ENCODE measurements at regions not wholly inside any gene's neighbourhood (a gene's known extent, or its start where the extent isn't known, plus 50 kb on each side); places are given as distances from the start of the nearest gene placed in this dataset.

DNA sequence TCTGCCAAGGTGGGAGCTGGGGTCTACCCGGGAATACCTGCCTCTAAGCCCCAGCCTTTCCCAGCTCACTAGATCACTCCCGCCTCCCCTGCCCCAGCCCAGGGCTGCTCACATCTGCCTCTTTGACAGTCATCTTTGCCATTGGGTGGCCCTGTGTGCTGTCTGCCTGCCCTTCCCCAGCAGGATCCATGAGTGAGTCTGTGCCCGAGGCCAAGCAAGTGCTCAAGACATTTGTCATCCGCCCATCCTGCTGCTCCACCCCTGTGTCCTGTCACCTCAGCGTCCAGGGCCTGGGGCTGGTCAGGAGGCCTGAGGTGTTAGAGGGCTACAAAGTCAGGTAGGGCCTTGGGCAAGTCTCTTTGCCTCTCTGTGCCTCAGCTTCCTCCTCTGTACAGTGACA, 89.4 kb downstream of the LSM3 start:
- Histone ChIP-seq H3K4me2 (ENCODE audit: insufficient read depth, insufficient read length, low read length) (no peak overlapping the region), H3K79me1 (ENCODE audit: insufficient read depth, low read depth, low read length, poor library complexity, severe bottlenecking) (no peaks in the 10 kb centered on the region), H3K14ac (ENCODE audit: insufficient read depth, low read length) (no peak overlapping the region), H2AFZ (ENCODE audit: low read length) (no peak overlapping the region), H3K23ac (ENCODE audit: insufficient read length, low read depth, low read length) (no peak overlapping the region), H2BK20ac (ENCODE audit: low read depth, low read length, poor library complexity, severe bottlenecking) (no peak overlapping the region), H3K18ac (ENCODE audit: insufficient read length, low read depth, low read length) (no peak overlapping the region), H4K8ac (replicated peaks; ENCODE audit: insufficient read length, low read depth, low read length) (no peak overlapping the region), H3K4ac (ENCODE audit: low read depth, low read length) (no peak overlapping the region), H2BK5ac (ENCODE audit: insufficient read length, low read length) (no peak overlapping the region), H4K20me1 (ENCODE audit: control insufficient read depth, insufficient read depth, insufficient read length) (no peaks in the 10 kb centered on the region), H3K4me1 (ENCODE audit: insufficient read depth, low read length) (no peaks in the 10 kb centered on the region; the same call in 1 of the 2 replicates), H2BK120ac (ENCODE audit: low read depth, low read length, poor library complexity, severe bottlenecking) (no peak overlapping the region), H2AK5ac (ENCODE audit: insufficient read length, low read length) (no peak overlapping the region), H3K56ac (ENCODE audit: insufficient read length, low read depth, low read length) (no peak overlapping the region), H3K27me3 (ENCODE audit: insufficient read depth, low read length) (no peaks in the 10 kb centered on the region), H3T11ph (ENCODE audit: low read length) (no peak overlapping the region), H4K91ac (ENCODE audit: insufficient read length, low read depth, low read length) (no peak overlapping the region), H3K9ac (ENCODE audit: extremely low read depth, insufficient read length, low read length) (no peak overlapping the region), H3K23me2 (ENCODE audit: insufficient read length, low read depth, low read length, poor library complexity, severe bottlenecking) (no peaks in the 10 kb centered on the region), H3K9me3 (ENCODE audit: control insufficient read depth, low read depth, low read length) (no peaks in the 10 kb centered on the region), H2BK15ac (ENCODE audit: low read depth, low read length) (no peak overlapping the region), H2BK12ac (ENCODE audit: insufficient read length, low read depth, low read length) (no peak overlapping the region), H4K5ac (ENCODE audit: insufficient read length, low read depth, low read length) (no peak overlapping the region), H3K79me2 (ENCODE audit: insufficient read depth, low read length) (no peaks in the 10 kb centered on the region), H3K27ac (ENCODE audit: insufficient read length, low read depth, low read length) (no peak overlapping the region)
- peaks cover 9 to 10% of the 10 kb centered on the region in 2 experiments for H3K9me3 Mint-ChIP-seq
- H3K4me3 Mint-ChIP-seq, result no peak overlapping the region
- H3K36me3 Mint-ChIP-seq (ENCODE audit: insufficient read depth in 1 of 3, low read depth in 3 of 3), result no peaks in the 10 kb centered on the region; a peak in 1 of 7 replicates
- DNase-seq, result no peak
- WGBS (ENCODE audit: extremely low coverage, insufficient read length, low lambda C conversion rate), result no CpG with 5 or more reads among the region's 5 CpGs
- H3K27me3 Mint-ChIP-seq (ENCODE audit: low read depth), result peaks cover 5% of the 10 kb centered on the region
- peaks cover 19 to 22% of the 10 kb centered on the region in 2 experiments for H3K4me1 Mint-ChIP-seq
- TF ChIP-seq, protein P1, sequence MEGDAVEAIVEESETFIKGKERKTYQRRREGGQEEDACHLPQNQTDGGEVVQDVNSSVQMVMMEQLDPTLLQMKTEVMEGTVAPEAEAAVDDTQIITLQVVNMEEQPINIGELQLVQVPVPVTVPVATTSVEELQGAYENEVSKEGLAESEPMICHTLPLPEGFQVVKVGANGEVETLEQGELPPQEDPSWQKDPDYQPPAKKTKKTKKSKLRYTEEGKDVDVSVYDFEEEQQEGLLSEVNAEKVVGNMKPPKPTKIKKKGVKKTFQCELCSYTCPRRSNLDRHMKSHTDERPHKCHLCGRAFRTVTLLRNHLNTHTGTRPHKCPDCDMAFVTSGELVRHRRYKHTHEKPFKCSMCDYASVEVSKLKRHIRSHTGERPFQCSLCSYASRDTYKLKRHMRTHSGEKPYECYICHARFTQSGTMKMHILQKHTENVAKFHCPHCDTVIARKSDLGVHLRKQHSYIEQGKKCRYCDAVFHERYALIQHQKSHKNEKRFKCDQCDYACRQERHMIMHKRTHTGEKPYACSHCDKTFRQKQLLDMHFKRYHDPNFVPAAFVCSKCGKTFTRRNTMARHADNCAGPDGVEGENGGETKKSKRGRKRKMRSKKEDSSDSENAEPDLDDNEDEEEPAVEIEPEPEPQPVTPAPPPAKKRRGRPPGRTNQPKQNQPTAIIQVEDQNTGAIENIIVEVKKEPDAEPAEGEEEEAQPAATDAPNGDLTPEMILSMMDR (conservative IDR thresholded peaks at IDR 0.05), result no peak
- H3K27ac Mint-ChIP-seq, result peak overlapping the region in 1 of 3 experiments; percentile 41; a peak in 1 of 7 replicates
